CD4-positive, alpha-beta memory T cell (primary cell): ENCODE measurements at regions not wholly inside any gene's neighbourhood (a gene's known extent, or its start where the extent isn't known, plus 50 kb on each side); places are given as distances from the start of the nearest gene placed in this dataset.

Experiments used
- CTCF ChIA-PET: fragments of 350-600 bp; sonication (Branson Sonifier 250); formaldehyde crosslinking; loops from one replicate; lab custom pipeline; 2021; ENCODE audit warnings: inconsistent platforms; ENCODE audit not compliant: partially characterized antibody; lab: Charles Lee
- POLR2A ChIA-PET: fragments of 350-600 bp; sonication (Branson Sonifier 250); formaldehyde crosslinking; loops from one replicate; lab custom pipeline; 2021; ENCODE audit not compliant: partially characterized antibody; lab: Charles Lee
- DNase-seq, 5 donors: peaks; one replicate each; pipeline versions ENCODE4 v3.0.0 to v3.0.0-alpha.2; 2020 to 2022; ENCODE audit warnings: mixed read lengths in 1 of 5
- H3K27ac ChIP-seq: one replicate; pipeline ENCODE4 v1.7.0; 2013; ENCODE audit warnings: low read depth, low read length
- H3K27me3 ChIP-seq: 2 replicates; pipeline ENCODE4 v1.7.0; 2013; ENCODE audit warnings: mild to moderate bottlenecking, low read length, moderate library complexity; ENCODE audit not compliant: insufficient read depth
- H3K36me3 ChIP-seq: 2 replicates; pipeline ENCODE4 v1.7.0; 2013; ENCODE audit warnings: mild to moderate bottlenecking, low read length, moderate library complexity; ENCODE audit not compliant: insufficient read depth
- H3K4me1 ChIP-seq: 2 replicates; pipeline ENCODE4 v1.7.0; 2013; ENCODE audit warnings: mild to moderate bottlenecking, low read length, moderate library complexity; ENCODE audit not compliant: insufficient read depth
- H3K4me3 ChIP-seq, 2 donors: one replicate each; pipeline ENCODE4 v1.7.0; 2013; ENCODE audit warnings: low read length in 2 of 2, mild to moderate bottlenecking in 1 of 2
- H3K9me3 ChIP-seq, 2 donors: one replicate each; pipeline ENCODE4 v1.7.0; 2013; ENCODE audit warnings: low read length in 2 of 2, control low read depth in 1 of 2; ENCODE audit not compliant: control insufficient read depth in 1 of 2
- H3K27ac Mint-ChIP-seq, 7 donors: one replicate each; pipeline ENCODE4 v1.8.0; 2020 to 2021; ENCODE audit warnings: mixed read lengths in 7 of 7, mild to moderate bottlenecking in 6 of 7, inconsistent platforms in 3 of 7, moderate library complexity in 3 of 7
- H3K27me3 Mint-ChIP-seq, 2 donors: one replicate each; pipeline ENCODE4 v1.8.0; 2020 to 2021; ENCODE audit warnings: mixed read lengths in 2 of 2
- H3K36me3 Mint-ChIP-seq, 2 donors: one replicate each; pipeline ENCODE4 v1.8.0; 2020 to 2021; ENCODE audit warnings: mixed read lengths in 2 of 2, inconsistent platforms in 1 of 2, mild to moderate bottlenecking in 1 of 2
- H3K4me1 Mint-ChIP-seq, 4 donors: one replicate each; pipeline ENCODE4 v1.8.0; 2020 to 2021; ENCODE audit warnings: mixed read lengths in 4 of 4, mild to moderate bottlenecking in 1 of 4
- H3K4me3 Mint-ChIP-seq, 8 donors: one replicate each; pipeline ENCODE4 v1.8.0; 2020 to 2021; ENCODE audit warnings: mixed read lengths in 8 of 8, mild to moderate bottlenecking in 7 of 8, moderate library complexity in 6 of 8, inconsistent platforms in 3 of 8
- H3K9me3 Mint-ChIP-seq, 8 donors: one replicate each; pipeline ENCODE4 v1.8.0; 2020 to 2021; ENCODE audit warnings: mixed read lengths in 8 of 8, mild to moderate bottlenecking in 5 of 8, inconsistent platforms in 3 of 8, moderate library complexity in 1 of 8
- intact Hi-C: fragments of 100-400 bp; cut with micrococcal nuclease; formaldehyde crosslinking; loops from one replicate; pipeline ENCODE4 v1.15.1; 2023

DNA sequence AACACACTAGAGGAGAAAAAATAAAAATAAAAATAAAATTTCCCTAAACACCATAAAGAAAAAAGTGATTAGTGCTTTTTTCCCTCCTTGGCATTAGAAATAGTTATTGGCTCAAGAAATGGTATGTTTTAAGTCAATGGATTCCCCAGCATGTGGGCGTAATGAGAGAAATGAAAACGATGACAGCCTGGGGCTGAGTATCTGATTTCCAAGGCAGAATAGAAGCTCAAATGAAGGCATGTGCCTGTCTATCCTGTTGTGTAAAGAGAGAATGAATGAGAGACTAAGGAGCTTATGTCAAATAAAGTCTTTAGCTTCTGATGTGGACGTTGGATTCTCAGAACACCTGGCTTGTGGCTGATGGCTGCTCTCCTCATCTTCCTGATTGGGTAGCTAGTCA is 1408.4 kb upstream of the TMEM132C start:
- intact Hi-C loops, result loop anchor here (10.0 kb wide), 1 partner anchor 114 kb away; no protein-coding TSS in a partner anchor
- no peaks in the 10 kb centered on the region for H3K9me3 ChIP-seq
- H3K4me1 ChIP-seq, result no peaks in the 10 kb centered on the region
- no peaks in the 10 kb centered on the region for H3K27me3 ChIP-seq
- H3K4me3 ChIP-seq, result no peak overlapping the region
- Mint-ChIP-seq H3K27ac (no peak overlapping the region), H3K4me1 (no peaks in the 10 kb centered on the region), H3K4me3 (no peak overlapping the region), H3K27me3 (no peaks in the 10 kb centered on the region), H3K36me3 (no peaks in the 10 kb centered on the region), H3K9me3 (peaks cover 0 to 4% (median 0%) of the 10 kb centered on the region in 8 donors)
- DNase-seq, result no peak
- ChIA-PET POLR2A (no interaction called here), CTCF (no interaction called here)
- no peaks in the 10 kb centered on the region for H3K36me3 ChIP-seq
- no peak overlapping the region for H3K27ac ChIP-seq

DNA sequence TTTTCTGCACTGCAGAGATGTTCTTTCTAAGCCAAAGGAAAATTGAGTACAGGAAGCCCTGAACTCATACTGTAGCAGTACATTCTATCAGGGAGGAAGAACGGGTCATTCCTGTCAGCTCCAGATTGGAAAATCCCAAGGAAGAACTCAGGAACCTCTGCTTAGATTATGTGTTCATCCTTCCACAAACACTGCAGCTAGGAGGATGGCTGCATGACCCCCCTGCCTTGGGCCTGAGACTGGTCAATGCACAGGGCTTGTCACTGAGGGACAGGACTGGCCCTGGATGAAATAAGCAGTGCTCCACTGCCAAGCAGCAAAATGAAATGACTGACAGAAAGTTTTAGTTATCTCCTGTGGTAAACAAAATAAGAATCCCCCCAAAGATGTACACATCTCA is 1406.8 kb upstream of the TMEM132C start:
- intact Hi-C loops, result no loop called here
- DNase-seq, result no peak
- CTCF ChIA-PET, result no interaction called here
- POLR2A ChIA-PET, result no interaction called here
- no peaks in the 10 kb centered on the region for H3K27me3 Mint-ChIP-seq
- H3K4me3 ChIP-seq, result no peak overlapping the region
- no peaks in the 10 kb centered on the region for H3K9me3 ChIP-seq
- no peaks in the 10 kb centered on the region for H3K36me3 Mint-ChIP-seq
- peaks cover 0 to 4% (median under 1%) of the 10 kb centered on the region in 8 donors for H3K9me3 Mint-ChIP-seq
- H3K27ac Mint-ChIP-seq, result no peak overlapping the region
- no peak overlapping the region for H3K27ac ChIP-seq
- no peaks in the 10 kb centered on the region for H3K36me3 ChIP-seq
- H3K27me3 ChIP-seq, result no peaks in the 10 kb centered on the region
- no peaks in the 10 kb centered on the region for H3K4me1 ChIP-seq
- no peaks in the 10 kb centered on the region for H3K4me1 Mint-ChIP-seq
- H3K4me3 Mint-ChIP-seq, result no peak overlapping the region

DNA sequence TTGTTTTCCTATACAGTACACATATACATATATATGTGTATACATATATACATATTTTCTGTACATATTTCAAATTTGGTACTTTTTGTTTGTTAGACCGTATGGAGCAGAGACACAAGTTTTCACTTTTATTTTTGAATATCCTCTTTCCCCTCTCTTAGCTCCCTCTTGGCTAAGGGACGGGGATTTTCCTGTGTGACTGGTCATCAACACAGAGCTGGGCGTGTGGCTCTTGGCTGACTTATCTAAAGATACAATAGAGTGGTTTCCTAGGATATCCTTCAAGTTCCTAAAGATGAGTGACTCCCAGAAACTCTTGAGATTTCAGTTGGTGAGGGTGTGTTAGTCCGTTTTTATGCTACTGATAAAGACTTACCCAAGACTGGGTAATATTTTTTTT is 1404.5 kb upstream of the TMEM132C start:
- H3K4me3 Mint-ChIP-seq, result no peak overlapping the region
- CTCF ChIA-PET, result interaction anchor here (0.6 kb wide), 1 partner anchor 1056 kb away, joined by 4 read pairs; no protein-coding TSS in a partner anchor
- Histone ChIP-seq H3K36me3 (no peaks in the 10 kb centered on the region), H3K4me3 (no peak overlapping the region), H3K27me3 (no peaks in the 10 kb centered on the region), H3K27ac (no peak overlapping the region), H3K4me1 (no peaks in the 10 kb centered on the region), H3K9me3 (no peaks in the 10 kb centered on the region)
- no peak for DNase-seq
- POLR2A ChIA-PET, result no interaction called here
- H3K4me1 Mint-ChIP-seq, result no peaks in the 10 kb centered on the region
- no peak overlapping the region for H3K27ac Mint-ChIP-seq
- intact Hi-C loops, result no loop called here
- H3K36me3 Mint-ChIP-seq, result no peaks in the 10 kb centered on the region
- H3K27me3 Mint-ChIP-seq, result no peaks in the 10 kb centered on the region
- H3K9me3 Mint-ChIP-seq, result peaks cover 0 to 4% (median under 1%) of the 10 kb centered on the region in 8 donors

DNA sequence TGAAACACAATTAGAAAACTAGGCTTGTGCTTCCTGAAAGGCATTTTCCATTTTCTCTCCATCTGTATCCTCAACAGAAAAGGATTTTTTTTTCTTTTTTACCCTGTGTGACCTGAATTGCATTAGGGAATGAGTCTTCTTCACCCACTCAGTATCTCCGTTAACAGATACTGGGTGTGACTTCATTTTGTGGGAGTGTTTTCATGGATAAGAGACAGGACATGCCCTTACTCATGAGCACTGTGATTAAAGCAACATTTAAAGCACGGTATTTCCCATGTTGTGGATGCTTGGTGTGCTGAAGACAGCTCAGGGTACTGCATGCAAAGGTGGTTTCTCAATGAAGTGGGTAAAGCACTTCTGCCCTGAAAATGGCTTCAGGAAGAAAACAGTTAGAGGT is 1397.3 kb upstream of the TMEM132C start:
- intact Hi-C loops, result no loop called here

DNA sequence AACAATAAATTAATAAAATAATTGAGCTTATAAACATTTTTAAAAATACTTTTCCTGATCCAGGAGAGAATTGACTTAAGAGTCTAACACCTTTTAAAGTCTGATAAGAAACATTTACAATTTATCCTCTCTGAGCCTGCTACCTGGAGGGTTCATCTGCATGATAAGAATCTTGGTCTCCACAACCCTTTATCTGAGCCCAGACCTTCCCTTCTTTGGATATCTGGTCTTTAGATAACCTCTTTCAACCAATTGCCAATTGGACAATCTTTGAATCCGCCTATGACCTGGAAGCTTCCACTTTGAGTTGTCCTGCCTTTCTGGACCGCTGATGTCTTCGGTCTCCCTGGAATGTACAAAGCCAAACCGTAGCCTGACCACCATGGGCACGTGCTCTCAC is 1393.3 kb upstream of the TMEM132C start:
- DNase-seq, result no peak
- Mint-ChIP-seq H3K36me3 (no peaks in the 10 kb centered on the region), H3K4me1 (peaks cover 0 to 7% (median 2%) of the 10 kb centered on the region in 4 donors), H3K4me3 (no peak overlapping the region), H3K27me3 (peaks cover 0 to 1% of the 10 kb centered on the region in 2 donors), H3K27ac (peak overlapping the region in 1 of 7 donors; percentile 81), H3K9me3 (peaks cover 0 to 2% (median 0%) of the 10 kb centered on the region in 8 donors)
- POLR2A ChIA-PET, result interaction anchor here (1.4 kb wide), 1 partner anchor 89 kb away, joined by 4 read pairs; no protein-coding TSS in a partner anchor
- H3K4me3 ChIP-seq, result no peak overlapping the region
- H3K27me3 ChIP-seq, result no peaks in the 10 kb centered on the region
- CTCF ChIA-PET, result interaction anchor here (0.7 to 3.9 kb wide), 10 partner anchors 10 to 1690 kb away, joined by 3 to 51 read pairs (median 5); no protein-coding TSS in a partner anchor
- no peaks in the 10 kb centered on the region for H3K9me3 ChIP-seq
- H3K4me1 ChIP-seq, result no peaks in the 10 kb centered on the region
- no peak overlapping the region for H3K27ac ChIP-seq
- intact Hi-C loops, result loop anchor here (2.0 kb wide), 2 partner anchors 89 to 527 kb away; no protein-coding TSS in a partner anchor
- no peaks in the 10 kb centered on the region for H3K36me3 ChIP-seq

More for the DNA sequence above, 1397.3 kb upstream of the TMEM132C start:
- Mint-ChIP-seq H3K4me3 (no peak overlapping the region), H3K27me3 (no peaks in the 10 kb centered on the region), H3K4me1 (peaks cover 0 to 7% (median 2%) of the 10 kb centered on the region in 4 donors), H3K9me3 (peaks cover 0 to under 1% (median 0%) of the 10 kb centered on the region in 8 donors), H3K27ac (no peak overlapping the region), H3K36me3 (no peaks in the 10 kb centered on the region)
- Histone ChIP-seq H3K9me3 (no peaks in the 10 kb centered on the region), H3K36me3 (no peaks in the 10 kb centered on the region), H3K27me3 (no peaks in the 10 kb centered on the region), H3K4me1 (no peaks in the 10 kb centered on the region), H3K27ac (no peak overlapping the region), H3K4me3 (no peak overlapping the region)
- CTCF ChIA-PET, result interaction anchor here (1.1 kb wide), 1 partner anchor 1686 kb away, joined by 4 read pairs; no protein-coding TSS in a partner anchor
- DNase-seq, result no peak
- POLR2A ChIA-PET, result no interaction called here

DNA sequence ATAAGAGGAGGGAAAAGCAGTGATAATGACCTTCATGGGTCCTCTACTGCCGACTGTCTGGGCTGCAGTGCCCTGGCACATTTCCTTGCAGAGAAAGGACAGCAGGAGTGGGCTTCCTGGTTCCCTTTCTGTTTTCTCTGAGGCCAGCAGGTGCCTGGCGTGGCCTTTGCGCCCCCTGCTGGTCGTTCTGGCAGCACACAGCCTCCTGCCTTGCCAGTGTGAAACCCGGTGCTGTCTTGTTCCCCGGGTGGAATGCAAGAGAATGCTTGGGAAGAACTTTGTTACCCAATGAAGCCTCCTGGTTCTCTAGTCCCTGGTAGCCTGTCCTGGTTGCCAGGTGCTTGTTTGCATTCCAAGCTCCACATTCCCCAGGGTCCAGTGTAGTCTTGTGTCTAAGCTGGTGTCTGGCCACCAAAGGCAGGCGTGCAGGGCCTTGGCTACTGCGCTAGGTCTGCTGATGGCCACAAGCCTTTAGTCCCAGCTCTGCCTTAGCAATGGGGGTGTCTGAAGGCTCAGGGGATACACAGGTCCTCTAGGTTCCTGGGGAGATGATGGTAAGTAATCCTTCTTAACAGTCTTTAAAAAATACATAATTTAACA is 1392.4 kb upstream of the TMEM132C start:
- no peaks in the 10 kb centered on the region for H3K27me3 ChIP-seq
- no peaks in the 10 kb centered on the region for H3K36me3 ChIP-seq
- no peaks in the 10 kb centered on the region for H3K9me3 ChIP-seq
- peak; percentile 45 to 61 (median 58) for DNase-seq
- Mint-ChIP-seq H3K4me3 (no peak overlapping the region), H3K27me3 (peaks cover 1% of the 10 kb centered on the region in 2 donors), H3K27ac (peak overlapping the region in 2 of 7 donors; percentile 43 to 81), H3K9me3 (peaks cover 0 to 2% (median 0%) of the 10 kb centered on the region in 8 donors), H3K4me1 (peaks cover 0 to 7% (median 2%) of the 10 kb centered on the region in 4 donors), H3K36me3 (no peaks in the 10 kb centered on the region)
- H3K27ac ChIP-seq, result no peak overlapping the region
- ChIA-PET POLR2A (interaction anchor here (1.4 kb wide), 1 partner anchor 90 kb away, joined by 4 read pairs; no protein-coding TSS in a partner anchor), CTCF (interaction anchor here (0.8 to 3.9 kb wide), 10 partner anchors 8 to 1691 kb away, joined by 3 to 51 read pairs (median 6); no protein-coding TSS in a partner anchor)
- H3K4me1 ChIP-seq, result no peaks in the 10 kb centered on the region
- no peak overlapping the region for H3K4me3 ChIP-seq
- intact Hi-C loops, result loop anchor here (2.0 kb wide), 2 partner anchors 90 to 528 kb away; no protein-coding TSS in a partner anchor

DNA sequence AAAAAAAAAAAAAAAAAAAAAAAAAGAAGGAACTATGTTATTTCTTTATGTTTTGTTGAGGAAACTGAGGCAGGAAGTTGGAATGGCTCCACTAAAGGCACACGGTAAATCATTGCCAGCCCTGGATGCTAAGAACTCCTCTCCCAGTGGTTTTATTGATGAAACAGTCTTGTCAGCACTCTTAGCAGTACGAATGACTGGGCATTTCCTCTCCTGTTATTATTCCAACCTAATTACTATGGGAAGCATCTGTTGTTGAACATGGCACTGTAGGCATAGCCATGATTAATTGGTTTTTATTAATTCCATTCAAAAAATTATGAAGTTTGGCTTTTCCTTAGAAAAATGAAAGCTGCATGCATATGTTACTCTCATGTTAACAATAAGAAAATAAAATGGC is 1387.1 kb upstream of the TMEM132C start:
- CTCF ChIA-PET, result interaction anchor here (0.6 kb wide), 1 partner anchor 1553 kb away, joined by 3 read pairs; no protein-coding TSS in a partner anchor
- no peaks in the 10 kb centered on the region for H3K36me3 Mint-ChIP-seq
- DNase-seq, result no peak
- no peak overlapping the region for H3K4me3 ChIP-seq
- POLR2A ChIA-PET, result no interaction called here
- H3K27me3 ChIP-seq, result no peaks in the 10 kb centered on the region
- peaks cover 0 to 2% (median 0%) of the 10 kb centered on the region in 8 donors for H3K9me3 Mint-ChIP-seq
- intact Hi-C loops, result no loop called here
- no peaks in the 10 kb centered on the region for H3K4me1 ChIP-seq
- no peaks in the 10 kb centered on the region for H3K36me3 ChIP-seq
- no peaks in the 10 kb centered on the region for H3K4me1 Mint-ChIP-seq
- no peaks in the 10 kb centered on the region for H3K9me3 ChIP-seq
- no peak overlapping the region for H3K27ac Mint-ChIP-seq
- peaks cover 1% of the 10 kb centered on the region in 2 donors for H3K27me3 Mint-ChIP-seq
- H3K27ac ChIP-seq, result no peak overlapping the region
- H3K4me3 Mint-ChIP-seq, result no peak overlapping the region
